Panc1 (cell line): ENCODE measurements at regions not wholly inside any gene's neighbourhood (a gene's known extent, or its start where the extent isn't known, plus 50 kb on each side); places are given as distances from the start of the nearest gene placed in this dataset.

Experiments
- ATAC-seq: fragments of 200-7000 bp; cut with Tn5 transposase; 2 replicates; pipeline ENCODE4 v1.9.1; 2020; ENCODE audit warnings: mild to moderate bottlenecking, moderate library complexity
- BruUV-seq: library from RNA; stranded (reverse); fragments of 400-500 nt; replicated peaks from 2 replicates; lab custom pipeline; 2021; lab: Mats Ljungman, UMichigan
- CTCF ChIA-PET: fragments of 300-600 bp; sonication (Branson Sonifier 250); formaldehyde crosslinking; loops from one replicate; lab custom pipeline; 2022; ENCODE audit warnings: antibody characterized with exemption; lab: Charles Lee
- POLR2A ChIA-PET: fragments of 300-600 bp; sonication (Branson Sonifier 250); formaldehyde crosslinking; loops from one replicate; lab custom pipeline; 2022; ENCODE audit warnings: antibody characterized with exemption; lab: Charles Lee
- DNase-seq: peaks from one replicate; pipeline ENCODE4 v3.0.0-alpha.2; 2010; ENCODE audit warnings: low read depth, low spot score
- H3K27ac ChIP-seq: 2 replicates; pipeline ENCODE4 v1.5.1; 2011; ENCODE audit warnings: mild to moderate bottlenecking, low read length, inconsistent platforms
- H3K27me3 ChIP-seq: fragments of 200-500 bp; sonication (Bioruptor generic); 2 replicates; pipeline ENCODE4 v1.6.0; 2014; ENCODE audit warnings: low read length, inconsistent platforms; ENCODE audit not compliant: control insufficient read depth, insufficient read depth
- H3K36me3 ChIP-seq: fragments of 200-500 bp; sonication (Bioruptor generic); 2 replicates; pipeline ENCODE4 v1.5.1; 2014; ENCODE audit warnings: inconsistent platforms, mild to moderate bottlenecking, low read length, moderate library complexity; ENCODE audit not compliant: control insufficient read depth, insufficient read depth
- H3K4me1 ChIP-seq: 2 replicates; pipeline ENCODE4 v1.5.1; 2011; ENCODE audit warnings: inconsistent platforms, mild to moderate bottlenecking, low read length, moderate library complexity; ENCODE audit not compliant: control insufficient read depth, insufficient read depth
- H3K4me3 ChIP-seq, 2 experiments: 2 replicates each; pipeline ENCODE4 v1.5.1; 2011 to 2012; ENCODE audit warnings: low read depth in 2 of 2, low read length in 2 of 2, mild to moderate bottlenecking in 2 of 2, inconsistent platforms in 1 of 2, moderate library complexity in 1 of 2
- H3K9me3 ChIP-seq: fragments of 200-500 bp; sonication (Bioruptor generic); 2 replicates; pipeline ENCODE4 v1.5.1; 2014; ENCODE audit warnings: low read depth, mild to moderate bottlenecking, inconsistent platforms, low read length, moderate library complexity; ENCODE audit not compliant: control insufficient read depth, insufficient read depth
- POLR2AphosphoS5 ChIP-seq: IDR thresholded peaks from 2 replicates; pipeline ENCODE4 v1.6.1; 2012; ENCODE audit warnings: mild to moderate bottlenecking, low read depth, low read length, moderate library complexity
- SIN3A ChIP-seq: IDR thresholded peaks from 2 replicates; pipeline ENCODE4 v1.6.1; 2012; ENCODE audit warnings: low read depth, mild to moderate bottlenecking, low read length, moderate library complexity, borderline replicate concordance; ENCODE audit not compliant: insufficient read depth
- TCF7L2 ChIP-seq: IDR thresholded peaks from 2 replicates; pipeline ENCODE4 v1.6.1; 2011; ENCODE audit warnings: mild to moderate bottlenecking, low read depth, low read length, inconsistent platforms
- in situ Hi-C: cut with HindIII; loops from 2 replicates; pipeline ENCODE4 v1.10.0; 2016; ENCODE audit warnings: low sequenced_read_pairs, low pct_unique_long_range_greater_than_20kb
- intact Hi-C: fragments of 100-400 bp; cut with micrococcal nuclease; formaldehyde crosslinking; loops from one replicate; pipeline ENCODE4 v1.10.0; 2022; ENCODE audit not compliant: unreplicated experiment
- TF ChIP-seq, protein P1 (sequence below), 2 experiments: IDR thresholded peaks; 2 replicates each; pipeline ENCODE4 v1.6.1; 2011 to 2012; ENCODE audit warnings: low read depth in 2 of 2, control low read depth in 1 of 2, low read length in 1 of 2, mild to moderate bottlenecking in 1 of 2, moderate library complexity in 1 of 2; ENCODE audit not compliant: insufficient read depth in 1 of 2
- TF ChIP-seq, protein P2 (sequence below): fragments of 450-650 bp; IDR thresholded peaks from 2 replicates; pipeline ENCODE4 v1.5.1; 2017; ENCODE audit warnings: mild to moderate bottlenecking

DNA sequence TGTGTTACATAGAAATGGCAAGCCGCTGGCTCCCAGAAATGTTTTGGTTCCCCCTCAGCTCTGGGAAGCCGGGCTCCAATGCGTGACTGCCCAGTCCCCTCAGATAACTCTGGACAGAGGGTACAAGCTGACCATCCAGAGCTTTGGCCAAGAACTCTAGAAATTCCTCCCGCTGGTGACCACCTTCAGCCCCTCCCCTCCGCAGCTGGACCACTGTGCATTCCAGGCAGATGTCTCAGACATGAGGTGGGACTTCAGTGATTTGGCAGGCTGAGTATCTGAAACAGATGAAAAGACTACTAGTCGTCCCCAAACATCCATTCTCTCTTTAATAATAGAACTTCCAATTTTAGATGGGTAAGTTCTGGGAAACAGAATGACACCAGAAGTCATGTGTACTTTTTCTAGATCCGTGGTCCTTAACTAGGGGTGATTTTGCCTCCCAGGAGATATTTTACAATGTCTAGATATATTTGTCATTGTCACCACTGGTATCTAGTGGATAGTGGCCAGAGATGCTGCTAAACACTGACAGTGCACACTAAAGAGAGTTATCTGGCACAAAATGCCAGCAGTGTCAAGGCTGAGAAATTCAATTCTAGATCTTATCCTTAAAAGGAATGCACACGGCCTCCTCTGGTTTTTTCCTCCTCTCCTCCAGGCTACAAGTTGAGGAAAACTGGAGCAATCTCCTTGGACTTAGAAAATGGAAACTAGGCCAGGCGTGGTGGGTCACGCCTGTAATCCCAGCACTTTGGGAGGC is 294.3 kb downstream of the SRBD1 start:
- POLR2A ChIA-PET = no interaction called here
- no peaks in the 10 kb centered on the region for H3K27me3 ChIP-seq
- no peak for DNase-seq
- no peaks in the 10 kb centered on the region for H3K9me3 ChIP-seq
- TF ChIP-seq, protein P1, sequence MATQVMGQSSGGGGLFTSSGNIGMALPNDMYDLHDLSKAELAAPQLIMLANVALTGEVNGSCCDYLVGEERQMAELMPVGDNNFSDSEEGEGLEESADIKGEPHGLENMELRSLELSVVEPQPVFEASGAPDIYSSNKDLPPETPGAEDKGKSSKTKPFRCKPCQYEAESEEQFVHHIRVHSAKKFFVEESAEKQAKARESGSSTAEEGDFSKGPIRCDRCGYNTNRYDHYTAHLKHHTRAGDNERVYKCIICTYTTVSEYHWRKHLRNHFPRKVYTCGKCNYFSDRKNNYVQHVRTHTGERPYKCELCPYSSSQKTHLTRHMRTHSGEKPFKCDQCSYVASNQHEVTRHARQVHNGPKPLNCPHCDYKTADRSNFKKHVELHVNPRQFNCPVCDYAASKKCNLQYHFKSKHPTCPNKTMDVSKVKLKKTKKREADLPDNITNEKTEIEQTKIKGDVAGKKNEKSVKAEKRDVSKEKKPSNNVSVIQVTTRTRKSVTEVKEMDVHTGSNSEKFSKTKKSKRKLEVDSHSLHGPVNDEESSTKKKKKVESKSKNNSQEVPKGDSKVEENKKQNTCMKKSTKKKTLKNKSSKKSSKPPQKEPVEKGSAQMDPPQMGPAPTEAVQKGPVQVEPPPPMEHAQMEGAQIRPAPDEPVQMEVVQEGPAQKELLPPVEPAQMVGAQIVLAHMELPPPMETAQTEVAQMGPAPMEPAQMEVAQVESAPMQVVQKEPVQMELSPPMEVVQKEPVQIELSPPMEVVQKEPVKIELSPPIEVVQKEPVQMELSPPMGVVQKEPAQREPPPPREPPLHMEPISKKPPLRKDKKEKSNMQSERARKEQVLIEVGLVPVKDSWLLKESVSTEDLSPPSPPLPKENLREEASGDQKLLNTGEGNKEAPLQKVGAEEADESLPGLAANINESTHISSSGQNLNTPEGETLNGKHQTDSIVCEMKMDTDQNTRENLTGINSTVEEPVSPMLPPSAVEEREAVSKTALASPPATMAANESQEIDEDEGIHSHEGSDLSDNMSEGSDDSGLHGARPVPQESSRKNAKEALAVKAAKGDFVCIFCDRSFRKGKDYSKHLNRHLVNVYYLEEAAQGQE (IDR thresholded peaks at IDR 0.05; ENCODE audit: insufficient read depth in 1 of 2, low read depth in 2 of 2, low read length in 1 of 2) = no peak
- TF ChIP-seq TCF7L2 (no peak), SIN3A (no peak), POLR2AphosphoS5 (no peak)
- TF ChIP-seq, protein P2, sequence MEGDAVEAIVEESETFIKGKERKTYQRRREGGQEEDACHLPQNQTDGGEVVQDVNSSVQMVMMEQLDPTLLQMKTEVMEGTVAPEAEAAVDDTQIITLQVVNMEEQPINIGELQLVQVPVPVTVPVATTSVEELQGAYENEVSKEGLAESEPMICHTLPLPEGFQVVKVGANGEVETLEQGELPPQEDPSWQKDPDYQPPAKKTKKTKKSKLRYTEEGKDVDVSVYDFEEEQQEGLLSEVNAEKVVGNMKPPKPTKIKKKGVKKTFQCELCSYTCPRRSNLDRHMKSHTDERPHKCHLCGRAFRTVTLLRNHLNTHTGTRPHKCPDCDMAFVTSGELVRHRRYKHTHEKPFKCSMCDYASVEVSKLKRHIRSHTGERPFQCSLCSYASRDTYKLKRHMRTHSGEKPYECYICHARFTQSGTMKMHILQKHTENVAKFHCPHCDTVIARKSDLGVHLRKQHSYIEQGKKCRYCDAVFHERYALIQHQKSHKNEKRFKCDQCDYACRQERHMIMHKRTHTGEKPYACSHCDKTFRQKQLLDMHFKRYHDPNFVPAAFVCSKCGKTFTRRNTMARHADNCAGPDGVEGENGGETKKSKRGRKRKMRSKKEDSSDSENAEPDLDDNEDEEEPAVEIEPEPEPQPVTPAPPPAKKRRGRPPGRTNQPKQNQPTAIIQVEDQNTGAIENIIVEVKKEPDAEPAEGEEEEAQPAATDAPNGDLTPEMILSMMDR = no peak
- BruUV-seq = no TSS peak
- no peak overlapping the region for H3K4me3 ChIP-seq
- intact Hi-C loops = no loop called here
- H3K36me3 ChIP-seq = no peaks in the 10 kb centered on the region
- CTCF ChIA-PET = no interaction called here
- no peak for ATAC-seq
- no peak overlapping the region for H3K27ac ChIP-seq
- in situ Hi-C loops = no loop called here
- H3K4me1 ChIP-seq = no peaks in the 10 kb centered on the region

DNA sequence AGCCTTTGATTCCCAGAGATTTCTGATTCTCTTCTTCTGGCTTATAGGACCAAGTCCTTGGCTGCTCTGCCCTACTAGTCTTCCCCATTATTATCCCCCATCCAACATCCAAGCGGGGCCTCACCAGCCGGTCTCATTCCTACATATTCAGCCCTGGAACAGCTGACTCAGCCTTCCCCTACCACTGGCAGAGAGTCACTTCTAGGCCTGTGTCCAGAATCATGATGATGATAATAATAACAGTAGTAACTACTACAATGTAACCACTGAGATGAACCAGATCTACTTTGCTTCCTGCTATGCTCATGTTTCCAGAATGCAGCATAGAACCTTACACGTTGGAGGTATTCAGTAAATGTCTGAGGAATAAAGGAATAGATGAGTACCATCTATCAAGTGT is 295.2 kb downstream of the SRBD1 start:
- intact Hi-C loops = no loop called here
- BruUV-seq = no TSS peak
- TF ChIP-seq, protein P1 (IDR thresholded peaks at IDR 0.05; ENCODE audit: insufficient read depth in 1 of 2, low read depth in 2 of 2, low read length in 1 of 2) = no peak
- no peak for TF ChIP-seq SIN3A
- TF ChIP-seq POLR2AphosphoS5 = no peak
- TF ChIP-seq, protein P2 = no peak
- Histone ChIP-seq H3K27me3 (no peaks in the 10 kb centered on the region), H3K4me3 (no peak overlapping the region), H3K9me3 (no peaks in the 10 kb centered on the region), H3K4me1 (no peaks in the 10 kb centered on the region), H3K36me3 (no peaks in the 10 kb centered on the region), H3K27ac (no peak overlapping the region)
- ChIA-PET CTCF (no interaction called here), POLR2A (no interaction called here)
- DNase-seq = no peak
- no peak for ATAC-seq
- in situ Hi-C loops = no loop called here
